SK-N-SH treated with all-trans-retinoic acid at 6 μM for 48 hours (cell line): ENCODE measurements at regions not wholly inside any gene's neighbourhood (a gene's known extent, or its start where the extent isn't known, plus 50 kb on each side); places are given as distances from the start of the nearest gene placed in this dataset.

ENCODE experiments used
- ATAC-seq: fragments of 200-7000 bp; cut with Tn5 transposase; 3 replicates; pipeline ENCODE4 v1.9.1; 2020; ENCODE audit warnings: mild to moderate bottlenecking, moderate library complexity
- BACH2 ChIP-seq: fragments of 250-450 bp; sonication (Bioruptor Pico); IDR thresholded peaks from 2 replicates; pipeline ENCODE4 v1.9.0; 2021; ENCODE audit warnings: mild to moderate bottlenecking, borderline replicate concordance
- CSDC2 ChIP-seq: fragments of 250-450 bp; sonication (Bioruptor Pico); IDR thresholded peaks from 2 replicates; pipeline ENCODE4 v1.5.0; 2020; ENCODE audit warnings: mild to moderate bottlenecking, moderate library complexity
- ESRRG ChIP-seq: fragments of 250-450 bp; sonication (Bioruptor Pico); IDR thresholded peaks from 2 replicates; pipeline ENCODE4 v1.6.1; 2021; ENCODE audit warnings: mild to moderate bottlenecking
- GLIS3 ChIP-seq: fragments of 250-450 bp; sonication (Bioruptor Pico); IDR thresholded peaks from 2 replicates; pipeline ENCODE4 v1.5.0; 2020; ENCODE audit warnings: mild to moderate bottlenecking, moderate library complexity
- ISL1 ChIP-seq: fragments of 250-450 bp; sonication (Bioruptor Pico); IDR thresholded peaks from 2 replicates; pipeline ENCODE4 v2.1.2; 2022; ENCODE audit warnings: mild to moderate bottlenecking, moderate library complexity
- OSR1 ChIP-seq: fragments of 250-450 bp; sonication (Bioruptor Pico); IDR thresholded peaks from 2 replicates; pipeline ENCODE4 v1.8.0; 2022; ENCODE audit warnings: moderate library complexity, mild to moderate bottlenecking, inconsistent platforms
- PATZ1 ChIP-seq: fragments of 250-450 bp; sonication (Bioruptor Pico); IDR thresholded peaks from 2 replicates; pipeline ENCODE4 v1.8.0; 2020; ENCODE audit warnings: mild to moderate bottlenecking, moderate library complexity, borderline replicate concordance
- POU6F1 ChIP-seq: fragments of 250-450 bp; sonication (Bioruptor Pico); IDR thresholded peaks from 2 replicates; pipeline ENCODE4 v1.8.0; 2021; ENCODE audit warnings: low read depth, mild to moderate bottlenecking, moderate library complexity, borderline replicate concordance
- PPARA ChIP-seq: fragments of 250-450 bp; sonication (Bioruptor Pico); IDR thresholded peaks from 2 replicates; pipeline ENCODE4 v1.5.0; 2020; ENCODE audit warnings: mild to moderate bottlenecking, borderline replicate concordance
- RARB ChIP-seq: fragments of 250-450 bp; sonication (Bioruptor Pico); IDR thresholded peaks from 2 replicates; pipeline ENCODE4 v1.8.0; 2021; ENCODE audit warnings: mild to moderate bottlenecking, moderate library complexity
- SNAI2 ChIP-seq: fragments of 250-450 bp; sonication (Bioruptor Pico); IDR thresholded peaks from 2 replicates; pipeline ENCODE4 v1.5.0; 2020; ENCODE audit warnings: mild to moderate bottlenecking, moderate library complexity
- TCF4 ChIP-seq: fragments of 250-450 bp; sonication (Bioruptor Pico); IDR thresholded peaks from 2 replicates; pipeline ENCODE4 v1.8.0; 2021; ENCODE audit warnings: mild to moderate bottlenecking, moderate library complexity, borderline replicate concordance
- TOX ChIP-seq: fragments of 250-450 bp; sonication (Bioruptor Pico); IDR thresholded peaks from 2 replicates; pipeline ENCODE4 v1.8.0; 2021; ENCODE audit warnings: mild to moderate bottlenecking, moderate library complexity, borderline replicate concordance
- ZC3H10 ChIP-seq: fragments of 250-450 bp; sonication (Bioruptor Pico); IDR thresholded peaks from 2 replicates; pipeline ENCODE4 v1.5.1; 2021; ENCODE audit warnings: mild to moderate bottlenecking, moderate library complexity
- ZFP3 ChIP-seq: fragments of 250-450 bp; sonication (Bioruptor Pico); IDR thresholded peaks from 2 replicates; pipeline ENCODE4 v1.5.0; 2020; ENCODE audit warnings: mild to moderate bottlenecking, moderate library complexity
- ZFP30 ChIP-seq: fragments of 450-650 bp; formaldehyde crosslinking; IDR thresholded peaks from 2 replicates; pipeline ENCODE4 v1.5.0; 2022; ENCODE audit warnings: mild to moderate bottlenecking, moderate library complexity
- ZNF565 ChIP-seq: fragments of 450-650 bp; formaldehyde crosslinking; conservative IDR thresholded peaks from 2 replicates; pipeline ENCODE4 v1.5.0; 2020; ENCODE audit warnings: low read depth, mild to moderate bottlenecking, moderate library complexity
- ZNF70 ChIP-seq: fragments of 450-650 bp; formaldehyde crosslinking; IDR thresholded peaks from 2 replicates; pipeline ENCODE4 v1.5.0; 2020; ENCODE audit warnings: mild to moderate bottlenecking, moderate library complexity
- ZNF8 ChIP-seq: fragments of 450-650 bp; formaldehyde crosslinking; IDR thresholded peaks from 2 replicates; pipeline ENCODE4 v1.5.0; 2020; ENCODE audit warnings: mild to moderate bottlenecking, moderate library complexity
- TF ChIP-seq, protein P1 (sequence below): fragments of 250-450 bp; sonication (Bioruptor Pico); IDR thresholded peaks from 2 replicates; pipeline ENCODE4 v1.5.1; 2020; ENCODE audit warnings: low read depth, mild to moderate bottlenecking, moderate library complexity
- TF ChIP-seq, protein P2 (sequence below): fragments of 250-450 bp; sonication (Bioruptor Pico); IDR thresholded peaks from 2 replicates; pipeline ENCODE4 v1.5.1; 2021; ENCODE audit warnings: mild to moderate bottlenecking, moderate library complexity
- TF ChIP-seq, protein P3 (sequence below): fragments of 250-450 bp; sonication (Bioruptor Pico); IDR thresholded peaks from 2 replicates; pipeline ENCODE4 v1.5.0; 2020; ENCODE audit warnings: mild to moderate bottlenecking, moderate library complexity

DNA sequence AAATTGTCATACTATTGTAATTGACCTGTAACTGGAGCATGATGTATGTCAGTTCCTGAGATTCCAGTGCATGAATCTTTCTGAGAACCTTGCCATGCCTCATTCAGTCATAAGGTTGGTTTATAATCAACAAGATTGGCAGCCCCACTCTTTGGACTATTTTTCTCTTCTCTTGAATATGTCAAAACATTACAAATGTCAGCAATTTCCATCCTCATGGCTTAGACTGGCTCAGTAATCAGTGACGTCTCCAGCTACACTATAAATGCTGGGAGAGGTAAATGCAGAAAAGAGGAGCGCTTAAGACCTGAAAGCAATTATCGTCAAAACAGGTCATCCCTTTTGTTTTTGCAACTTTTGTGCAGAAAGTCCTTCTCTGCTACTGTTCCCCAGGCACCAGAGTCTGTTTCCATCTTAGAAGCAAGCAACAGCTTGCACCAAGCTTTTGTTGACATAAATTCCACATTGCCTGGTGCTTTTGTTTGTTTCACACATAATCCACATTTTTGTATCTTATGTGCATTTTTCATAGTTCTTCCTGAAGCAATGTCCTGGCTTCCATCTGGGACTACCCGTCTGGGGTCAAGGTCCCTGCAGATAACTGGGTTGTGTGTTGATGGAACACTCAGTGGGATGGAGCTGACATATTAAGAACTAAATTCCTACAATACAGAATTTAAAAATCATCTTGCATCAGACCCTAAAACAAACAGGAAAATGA, 149.8 kb downstream of the OSR1 start:
- no peak for TF ChIP-seq SNAI2
- no peak for TF ChIP-seq ZFP30 (CRISPR knock-in tag)
- no peak for TF ChIP-seq POU6F1 (CRISPR knock-in tag)
- no peak for TF ChIP-seq ESRRG
- TF ChIP-seq TOX (CRISPR knock-in tag), result no peak
- no peak for TF ChIP-seq ISL1 (CRISPR knock-in tag)
- TF ChIP-seq, protein P1, sequence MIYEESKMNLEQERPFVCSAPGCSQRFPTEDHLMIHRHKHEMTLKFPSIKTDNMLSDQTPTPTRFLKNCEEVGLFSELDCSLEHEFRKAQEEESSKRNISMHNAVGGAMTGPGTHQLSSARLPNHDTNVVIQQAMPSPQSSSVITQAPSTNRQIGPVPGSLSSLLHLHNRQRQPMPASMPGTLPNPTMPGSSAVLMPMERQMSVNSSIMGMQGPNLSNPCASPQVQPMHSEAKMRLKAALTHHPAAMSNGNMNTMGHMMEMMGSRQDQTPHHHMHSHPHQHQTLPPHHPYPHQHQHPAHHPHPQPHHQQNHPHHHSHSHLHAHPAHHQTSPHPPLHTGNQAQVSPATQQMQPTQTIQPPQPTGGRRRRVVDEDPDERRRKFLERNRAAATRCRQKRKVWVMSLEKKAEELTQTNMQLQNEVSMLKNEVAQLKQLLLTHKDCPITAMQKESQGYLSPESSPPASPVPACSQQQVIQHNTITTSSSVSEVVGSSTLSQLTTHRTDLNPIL (CRISPR knock-in tag), result no peak
- TF ChIP-seq, protein P2, sequence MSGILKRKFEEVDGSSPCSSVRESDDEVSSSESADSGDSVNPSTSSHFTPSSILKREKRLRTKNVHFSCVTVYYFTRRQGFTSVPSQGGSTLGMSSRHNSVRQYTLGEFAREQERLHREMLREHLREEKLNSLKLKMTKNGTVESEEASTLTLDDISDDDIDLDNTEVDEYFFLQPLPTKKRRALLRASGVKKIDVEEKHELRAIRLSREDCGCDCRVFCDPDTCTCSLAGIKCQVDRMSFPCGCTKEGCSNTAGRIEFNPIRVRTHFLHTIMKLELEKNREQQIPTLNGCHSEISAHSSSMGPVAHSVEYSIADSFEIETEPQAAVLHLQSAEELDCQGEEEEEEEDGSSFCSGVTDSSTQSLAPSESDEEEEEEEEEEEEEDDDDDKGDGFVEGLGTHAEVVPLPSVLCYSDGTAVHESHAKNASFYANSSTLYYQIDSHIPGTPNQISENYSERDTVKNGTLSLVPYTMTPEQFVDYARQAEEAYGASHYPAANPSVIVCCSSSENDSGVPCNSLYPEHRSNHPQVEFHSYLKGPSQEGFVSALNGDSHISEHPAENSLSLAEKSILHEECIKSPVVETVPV, result no peak
- no peak for TF ChIP-seq OSR1 (CRISPR knock-in tag)
- TF ChIP-seq ZNF8 (CRISPR knock-in tag), result no peak
- no peak for TF ChIP-seq ZFP3 (CRISPR knock-in tag)
- TF ChIP-seq GLIS3, result no peak
- no peak for TF ChIP-seq ZNF70
- ATAC-seq, result no peak

GRCh38 chr2:19207452-19207851, 151.0 kb downstream of the OSR1 start:
- TF ChIP-seq CSDC2 (no peak), RARB (CRISPR knock-in tag) (no peak), TCF4 (CRISPR knock-in tag) (no peak), ZNF565 (no peak), TOX (CRISPR knock-in tag) (no peak), ZNF70 (no peak), PATZ1 (CRISPR knock-in tag) (no peak), OSR1 (CRISPR knock-in tag) (no peak), PPARA (CRISPR knock-in tag) (no peak), GLIS3 (no peak), ISL1 (CRISPR knock-in tag) (no peak), ZC3H10 (no peak), BACH2 (CRISPR knock-in tag) (no peak), POU6F1 (CRISPR knock-in tag) (no peak)
- TF ChIP-seq, protein P3, sequence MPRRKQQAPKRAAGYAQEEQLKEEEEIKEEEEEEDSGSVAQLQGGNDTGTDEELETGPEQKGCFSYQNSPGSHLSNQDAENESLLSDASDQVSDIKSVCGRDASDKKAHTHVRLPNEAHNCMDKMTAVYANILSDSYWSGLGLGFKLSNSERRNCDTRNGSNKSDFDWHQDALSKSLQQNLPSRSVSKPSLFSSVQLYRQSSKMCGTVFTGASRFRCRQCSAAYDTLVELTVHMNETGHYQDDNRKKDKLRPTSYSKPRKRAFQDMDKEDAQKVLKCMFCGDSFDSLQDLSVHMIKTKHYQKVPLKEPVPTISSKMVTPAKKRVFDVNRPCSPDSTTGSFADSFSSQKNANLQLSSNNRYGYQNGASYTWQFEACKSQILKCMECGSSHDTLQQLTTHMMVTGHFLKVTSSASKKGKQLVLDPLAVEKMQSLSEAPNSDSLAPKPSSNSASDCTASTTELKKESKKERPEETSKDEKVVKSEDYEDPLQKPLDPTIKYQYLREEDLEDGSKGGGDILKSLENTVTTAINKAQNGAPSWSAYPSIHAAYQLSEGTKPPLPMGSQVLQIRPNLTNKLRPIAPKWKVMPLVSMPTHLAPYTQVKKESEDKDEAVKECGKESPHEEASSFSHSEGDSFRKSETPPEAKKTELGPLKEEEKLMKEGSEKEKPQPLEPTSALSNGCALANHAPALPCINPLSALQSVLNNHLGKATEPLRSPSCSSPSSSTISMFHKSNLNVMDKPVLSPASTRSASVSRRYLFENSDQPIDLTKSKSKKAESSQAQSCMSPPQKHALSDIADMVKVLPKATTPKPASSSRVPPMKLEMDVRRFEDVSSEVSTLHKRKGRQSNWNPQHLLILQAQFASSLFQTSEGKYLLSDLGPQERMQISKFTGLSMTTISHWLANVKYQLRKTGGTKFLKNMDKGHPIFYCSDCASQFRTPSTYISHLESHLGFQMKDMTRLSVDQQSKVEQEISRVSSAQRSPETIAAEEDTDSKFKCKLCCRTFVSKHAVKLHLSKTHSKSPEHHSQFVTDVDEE (CRISPR knock-in tag), result no peak
- TF ChIP-seq, protein P2, result no peak
- TF ChIP-seq, protein P1 (CRISPR knock-in tag), result no peak
- TF ChIP-seq, all 23 proteins: peak for 0
- no peak for ATAC-seq
